ENCODE measurements at regions not wholly inside any gene's neighbourhood (a gene's known extent, or its start where the extent isn't known, plus 50 kb on each side); places are given as distances from the start of the nearest gene placed in this dataset.

GRCh38 chr10:114885443-114885842 is 52.6 kb upstream of the TRUB1 start:
- Histone ChIP-seq H2BK12ac (ENCODE audit: low read depth, low read length) (no peak overlapping the region), H3K18ac (ENCODE audit: extremely low read depth, low read length) (no peak overlapping the region), H3K9me3 (ENCODE audit: insufficient read depth in 2 of 2, low read depth in 1 of 2, low read length in 1 of 2) (no peaks in the 10 kb centered on the region), H3K27me3 (replicated peaks in 1 of 4; ENCODE audit: control insufficient read depth in 3 of 4, extremely low read depth in 1 of 4, insufficient read depth in 3 of 4, low read length in 3 of 4) (no peaks in the 10 kb centered on the region), H3K23ac (ENCODE audit: insufficient read length) (no peak overlapping the region), H3K27ac (ENCODE audit: low read depth, low read length) (no peak overlapping the region), H4K5ac (ENCODE audit: insufficient read length, low read depth, low read length) (no peak overlapping the region), H3K14ac (ENCODE audit: insufficient read length) (no peak overlapping the region), H4K8ac (ENCODE audit: extremely low read depth, insufficient read depth, low read length) (no peak overlapping the region), H3K4me1 (replicated peaks in 1 of 4; ENCODE audit: control insufficient read depth in 3 of 4, insufficient read depth in 4 of 4, low read length in 3 of 4) (peaks cover 9 to 14% (median 10%) of the 10 kb centered on the region in 4 experiments), H3K56ac (replicated peaks; ENCODE audit: insufficient read length, low read depth, low read length) (no peak overlapping the region), H2BK15ac (ENCODE audit: low read length) (no peak overlapping the region), H3K79me1 (ENCODE audit: low read depth, low read length) (no peaks in the 10 kb centered on the region), H2AFZ (ENCODE audit: low read length) (no peak overlapping the region), H3K23me2 (ENCODE audit: low read depth, low read length) (no peaks in the 10 kb centered on the region), H3K4me2 (ENCODE audit: insufficient read depth in 1 of 2, low read depth in 2 of 2, low read length in 2 of 2) (no peak overlapping the region), H3K4ac (replicated peaks; ENCODE audit: insufficient read length, low read depth, low read length) (no peak overlapping the region), H3K9ac (replicated peaks in 1 of 4; ENCODE audit: extremely low read depth in 1 of 4, low read depth in 3 of 4, low read length in 3 of 4) (no peak overlapping the region), H2BK120ac (replicated peaks; ENCODE audit: low read depth, low read length) (no peak overlapping the region), H4K20me1 (replicated peaks in 1 of 2; ENCODE audit: control insufficient read depth in 1 of 2, insufficient read depth in 2 of 2, low read length in 2 of 2) (no peaks in the 10 kb centered on the region), H3K79me2 (ENCODE audit: control insufficient read depth in 1 of 2, insufficient read depth in 2 of 2, low read length in 2 of 2) (no peaks in the 10 kb centered on the region), H3K4me3 (ENCODE audit: extremely low read depth in 1 of 4, insufficient read depth in 2 of 4, low read depth in 3 of 4, low read length in 4 of 4) (no peak overlapping the region), H2AK5ac (ENCODE audit: low read depth, low read length) (no peak overlapping the region), H2BK5ac (ENCODE audit: low read depth, low read length) (no peak overlapping the region), H4K91ac (replicated peaks; ENCODE audit: insufficient read length, low read length) (no peak overlapping the region), H2BK20ac (ENCODE audit: low read length) (no peak overlapping the region), H3K36me3 (ENCODE audit: control insufficient read depth in 2 of 4, insufficient read depth in 4 of 4, low read length in 3 of 4) (no peaks in the 10 kb centered on the region)
- DNase-seq (ENCODE audit: low read depth in 1 of 2, low spot score in 2 of 2) (no peak), FAIRE-seq (no peak)
- WGBS, 2 experiments (ENCODE audit: extremely low coverage in 1 of 2, insufficient coverage in 1 of 2, insufficient read length in 1 of 2, insufficient replicate concordance in 2 of 2, low coverage in 1 of 2, low lambda C conversion rate in 2 of 2, missing lambda C conversion rate in 1 of 2) = 90% methylated on average over 2 of the region's 2 CpGs; no CpG with 5 or more reads in 1 of the 2 experiments
- ChIA-PET CTCF (ENCODE audit: partially characterized antibody) (interaction anchor here (0.6 to 1.2 kb wide), 2 partner anchors 11 to 519 kb away, joined by 3 read pairs; no protein-coding TSS in a partner anchor), POLR2A (ENCODE audit: partially characterized antibody) (interaction anchor here (0.6 kb wide), 1 partner anchor 9 kb away, joined by 3 read pairs; no protein-coding TSS in a partner anchor)
- TF ChIP-seq CEBPB (IDR thresholded peaks at IDR 0.05; ENCODE audit: low read depth, low read length) (no peak), USF2 (IDR thresholded peaks at IDR 0.05; ENCODE audit: low read length) (no peak), POLR2A (IDR thresholded peaks at IDR 0.05; ENCODE audit: control extremely low read depth in 1 of 2, low read depth in 2 of 2, low read length in 2 of 2) (no peak), YY1 (IDR thresholded peaks at IDR 0.05; ENCODE audit: low read depth, low read length) (no peak), POU5F1 (IDR thresholded peaks at IDR 0.05; ENCODE audit: low read depth, low read length) (no peak)
